HG03097 (cell line): ENCODE measurements at regions not wholly inside any gene's neighbourhood (a gene's known extent, or its start where the extent isn't known, plus 50 kb on each side); places are given as distances from the start of the nearest gene placed in this dataset.
"Not testable (repeated sequence)": the region's sequence is repeated elsewhere in the genome, so short reads cannot be mapped to it uniquely, and the experiment has no call there.

Experiments used
- ATAC-seq: cut with Tn5 transposase; IDR thresholded peaks from one replicate; pipeline ENCODE4 v1.9.1; 2021; ENCODE audit not compliant: unreplicated experiment, low FRiP score

GRCh38 chr9:73919712-73920111 is 577.4 kb upstream of the RORB start:
- no peak for ATAC-seq

DNA sequence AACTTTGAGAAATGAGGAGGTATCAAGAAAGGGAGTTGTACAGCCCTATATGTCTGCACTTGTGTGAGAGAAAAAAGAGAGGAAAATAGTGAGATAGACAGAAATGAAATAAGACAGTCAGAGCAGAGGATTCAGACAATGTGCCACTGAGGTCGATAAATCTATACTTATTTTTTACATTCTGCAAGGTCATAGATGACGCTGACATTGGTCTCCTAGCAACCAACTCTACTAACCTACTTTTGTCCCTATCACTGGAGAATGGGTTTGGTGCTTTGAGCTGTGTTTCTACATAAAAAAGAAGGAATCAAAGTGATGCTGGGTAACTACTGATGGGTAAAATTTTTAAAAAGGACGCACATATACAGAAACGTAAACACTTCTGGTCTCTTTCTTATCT is 573.3 kb upstream of the RORB start:
- ATAC-seq: no peak

DNA sequence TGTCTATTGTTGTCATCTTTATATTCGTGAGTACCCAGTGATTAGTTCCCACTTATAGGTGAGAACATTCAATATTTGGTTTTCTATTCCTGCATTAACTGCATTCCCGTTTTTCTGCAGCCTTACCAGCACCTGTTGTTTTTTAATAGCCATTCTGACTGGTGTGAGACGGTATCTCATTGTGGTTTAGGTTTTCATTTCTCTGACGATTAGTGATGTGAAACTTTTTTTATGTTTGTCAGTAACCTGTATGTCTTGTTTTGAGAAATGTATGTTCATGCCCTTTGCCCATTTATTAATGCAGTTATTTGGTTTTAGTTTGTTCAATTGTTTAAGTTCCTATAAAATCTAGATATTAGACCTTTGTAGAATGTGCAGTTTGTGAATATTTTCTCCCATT is 546.0 kb upstream of the RORB start:
- ATAC-seq: no peak

DNA sequence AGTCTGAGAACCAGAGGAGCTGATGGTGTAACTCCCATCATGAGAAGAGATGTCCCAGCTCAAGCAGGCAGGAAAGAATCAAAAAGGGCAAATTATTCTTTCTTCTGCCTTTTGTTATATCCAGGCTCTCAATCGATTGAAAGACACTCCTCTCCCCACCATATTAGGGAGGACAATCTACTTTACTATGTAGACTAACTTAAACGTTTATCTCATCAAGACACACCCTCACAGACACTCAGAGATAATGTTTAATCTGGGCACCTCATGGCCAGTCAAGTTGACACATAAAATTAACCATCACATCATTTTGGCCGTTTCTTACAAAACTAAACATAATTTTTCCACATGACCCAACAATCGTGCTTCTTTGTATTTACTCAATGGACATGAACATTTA is 534.3 kb upstream of the RORB start:
- ATAC-seq: no peak

DNA sequence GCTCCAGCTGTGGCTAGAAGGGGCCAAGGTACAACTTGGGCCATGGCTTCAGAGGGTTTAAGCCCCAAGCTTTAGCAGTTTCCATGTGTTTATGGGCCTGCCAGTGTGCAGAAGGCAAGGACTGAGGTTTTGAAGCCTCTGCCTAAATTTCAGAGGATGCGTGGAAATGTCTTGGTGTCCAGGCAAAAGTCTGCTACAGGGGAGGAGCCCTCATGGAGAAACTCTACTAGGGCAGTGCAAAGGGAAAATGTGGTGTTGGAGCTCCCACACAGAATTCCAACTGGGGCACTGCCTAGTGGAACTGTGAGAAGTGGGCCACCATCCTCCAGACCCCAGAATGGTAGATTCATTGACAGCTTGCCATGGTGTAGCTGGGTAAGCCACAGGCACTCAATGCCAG is 527.2 kb upstream of the RORB start:
- no peak for ATAC-seq

DNA sequence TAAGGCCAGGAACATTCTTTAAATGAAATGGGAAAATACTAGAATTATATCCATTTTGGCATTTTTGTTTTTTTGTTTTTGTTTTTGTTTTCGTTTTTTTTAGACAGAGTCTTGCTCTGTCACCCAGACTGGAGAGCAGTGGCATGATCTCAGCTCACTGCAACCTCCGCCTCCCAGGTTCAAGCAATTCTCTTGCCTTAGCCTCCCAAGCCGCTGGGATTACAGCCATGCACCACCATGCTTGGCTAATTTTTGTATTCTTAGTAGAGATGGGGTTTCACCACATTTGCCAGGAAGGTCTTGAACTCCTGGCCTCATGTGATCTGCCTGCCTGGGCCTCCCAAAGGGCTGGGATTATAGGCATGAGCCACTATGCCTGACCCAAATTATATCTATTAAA is 520.7 kb upstream of the RORB start:
- ATAC-seq: not testable (repeated sequence)

DNA sequence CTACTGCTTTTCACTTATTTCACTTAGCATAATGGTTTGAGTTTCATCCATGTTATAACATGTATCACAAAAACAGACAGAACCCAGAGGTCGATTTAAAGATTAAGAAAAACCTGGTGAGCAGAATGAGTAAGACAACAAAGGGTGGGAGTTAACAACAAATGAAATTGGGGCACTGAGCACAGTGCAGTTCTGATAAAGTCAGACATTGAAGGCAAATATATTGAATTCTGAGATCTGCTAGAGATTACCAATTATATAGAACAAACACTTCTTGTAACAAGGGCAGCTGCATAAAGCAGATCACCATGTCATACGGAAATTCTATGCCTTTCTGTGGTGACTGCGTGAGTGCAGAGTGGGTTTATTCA is 517.3 kb upstream of the RORB start:
- ATAC-seq: no peak

DNA sequence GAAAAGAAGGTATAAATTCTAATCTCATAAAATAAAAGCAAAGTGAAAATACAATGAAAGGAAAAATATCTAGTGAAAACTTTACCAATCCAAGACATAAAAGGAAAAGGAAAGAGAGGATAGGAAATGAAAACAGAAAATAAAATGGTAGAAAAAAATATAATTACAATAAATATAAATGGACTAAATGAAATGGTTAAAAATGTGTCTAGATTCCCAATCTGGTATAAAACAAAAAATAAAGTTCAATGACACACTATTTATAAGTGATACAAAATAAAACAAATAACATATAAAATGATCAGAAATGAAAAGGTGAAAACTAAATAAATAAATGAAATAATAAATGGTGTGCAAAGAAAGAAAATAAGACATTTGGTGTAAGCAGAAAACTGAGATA is 516.4 kb upstream of the RORB start:
- ATAC-seq: no peak

- ATAC-seq: no peak
Measured at GRCh38 chr9:73981405-73981804, 515.7 kb upstream of the RORB start.

DNA sequence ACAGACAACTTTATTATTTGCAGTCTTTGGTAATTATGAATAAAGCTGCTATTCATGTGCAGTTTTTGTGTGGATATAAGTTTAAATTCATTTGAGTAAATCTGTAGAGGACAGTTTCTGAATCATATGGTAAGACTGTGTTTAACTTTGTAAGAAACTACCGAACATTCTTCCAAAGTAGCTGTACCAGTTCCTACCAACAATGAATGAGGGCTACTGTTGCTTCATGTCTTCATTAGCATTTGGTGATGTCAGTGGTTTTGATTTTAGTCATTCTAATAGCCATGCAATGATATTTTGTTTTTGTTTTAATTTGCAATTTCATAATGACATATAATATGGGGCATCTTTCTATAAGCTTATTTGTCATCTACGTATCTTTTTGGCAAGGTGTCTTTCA is 501.3 kb upstream of the RORB start:
- ATAC-seq: no peak

GRCh38 chr9:73996844-73997243 is 500.3 kb upstream of the RORB start:
- no peak for ATAC-seq

- ATAC-seq: no peak
Measured at GRCh38 chr9:74001382-74001781, 495.8 kb upstream of the RORB start.

DNA sequence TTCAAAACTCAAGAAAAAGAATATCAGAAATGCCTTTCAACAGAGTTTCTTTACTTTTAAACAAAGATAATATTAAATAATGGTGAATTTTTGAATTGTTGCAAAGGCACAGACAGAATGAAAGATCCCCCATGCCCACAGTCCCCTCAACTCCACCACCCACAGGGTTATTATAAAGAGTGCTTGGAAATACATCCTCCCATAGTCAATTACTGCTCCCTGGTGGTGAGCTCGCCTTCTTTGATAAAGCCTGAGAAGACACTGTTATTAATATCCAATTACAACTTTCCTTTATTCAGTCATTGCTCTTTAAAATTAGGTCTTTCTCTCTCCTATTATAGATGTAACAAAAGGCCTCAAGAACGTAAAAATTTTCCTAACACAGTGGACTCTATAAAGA is 490.2 kb upstream of the RORB start:
- no peak for ATAC-seq

- no peak for ATAC-seq
Measured at GRCh38 chr9:74007833-74008232, 489.3 kb upstream of the RORB start.

GRCh38 chr9:74016004-74016403 is 481.1 kb upstream of the RORB start:
- ATAC-seq: no peak

GRCh38 chr9:74025402-74025925 is 471.7 kb upstream of the RORB start:
- no peak for ATAC-seq

DNA sequence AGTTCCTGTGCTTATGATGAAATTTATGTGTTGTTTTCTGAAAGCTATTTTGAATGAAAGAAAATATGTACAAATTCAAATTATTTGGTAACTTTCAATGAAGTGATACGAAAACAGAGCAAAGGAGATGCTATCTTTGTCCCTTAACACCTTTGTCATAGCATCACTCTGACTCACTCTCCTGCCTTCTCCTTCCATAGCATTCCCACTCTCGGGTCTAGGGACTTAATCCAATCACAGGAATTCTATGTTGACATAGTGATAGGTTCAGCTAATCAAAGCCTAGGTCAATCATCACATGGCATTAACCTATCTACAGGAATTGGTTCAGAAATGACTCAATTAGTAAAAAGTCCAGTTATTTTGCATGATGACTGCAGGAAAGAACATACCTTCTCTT is 464.7 kb upstream of the RORB start:
- no peak for ATAC-seq

GRCh38 chr9:74035786-74036185 is 461.3 kb upstream of the RORB start:
- ATAC-seq: no peak

DNA sequence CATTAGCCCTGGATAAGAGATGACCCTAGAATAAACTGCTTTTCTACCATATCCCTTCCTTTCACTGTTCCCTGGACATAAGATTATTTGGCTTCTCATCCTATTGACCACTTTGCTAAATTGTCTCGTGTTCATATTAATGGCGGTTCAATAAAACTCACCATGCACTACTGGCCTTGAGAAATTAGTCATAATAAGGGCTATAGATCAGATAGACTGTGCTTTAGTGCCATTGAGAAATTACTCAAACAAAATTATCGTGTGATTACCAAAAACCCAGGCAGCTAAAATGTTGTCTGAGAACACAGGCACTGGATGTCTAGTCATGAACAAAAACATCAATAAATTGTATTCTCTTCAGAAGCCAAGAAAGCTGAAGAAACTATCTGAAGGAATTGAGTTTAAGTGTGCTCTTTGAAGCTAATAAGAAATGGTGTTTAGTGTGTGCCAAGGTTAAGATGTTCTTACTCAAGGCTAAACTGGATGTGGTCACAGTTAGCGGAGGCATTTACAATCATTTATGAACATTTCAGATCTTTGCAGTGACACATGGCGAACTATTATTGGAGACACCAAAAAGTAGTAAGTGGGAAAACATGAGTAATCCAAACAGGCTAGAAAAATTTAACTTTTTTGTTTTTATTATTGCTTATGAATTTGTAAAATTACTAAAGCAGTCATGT is 460.4 kb upstream of the RORB start:
- ATAC-seq: peak; percentile 67

DNA sequence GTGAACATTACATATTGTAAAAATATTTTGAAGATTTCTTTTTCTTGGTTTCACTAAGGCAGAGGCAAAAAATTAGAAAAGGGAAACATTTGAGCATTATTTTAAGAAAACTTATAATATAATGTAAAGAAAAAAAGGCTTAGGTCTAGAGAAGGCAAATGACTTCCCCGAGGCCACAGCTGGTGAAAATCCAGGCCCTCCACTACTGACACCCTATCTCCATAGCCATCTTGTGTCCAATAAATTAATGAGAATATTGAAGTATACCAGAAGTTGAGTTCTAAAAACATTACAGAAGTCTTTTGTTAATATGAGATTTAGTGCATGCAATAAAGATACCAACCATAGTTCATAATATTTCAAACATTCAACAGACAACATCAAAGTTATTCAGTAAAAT is 459.9 kb upstream of the RORB start:
- no peak for ATAC-seq

- no peak for ATAC-seq
Measured at GRCh38 chr9:74041588-74041987, 455.5 kb upstream of the RORB start.

DNA sequence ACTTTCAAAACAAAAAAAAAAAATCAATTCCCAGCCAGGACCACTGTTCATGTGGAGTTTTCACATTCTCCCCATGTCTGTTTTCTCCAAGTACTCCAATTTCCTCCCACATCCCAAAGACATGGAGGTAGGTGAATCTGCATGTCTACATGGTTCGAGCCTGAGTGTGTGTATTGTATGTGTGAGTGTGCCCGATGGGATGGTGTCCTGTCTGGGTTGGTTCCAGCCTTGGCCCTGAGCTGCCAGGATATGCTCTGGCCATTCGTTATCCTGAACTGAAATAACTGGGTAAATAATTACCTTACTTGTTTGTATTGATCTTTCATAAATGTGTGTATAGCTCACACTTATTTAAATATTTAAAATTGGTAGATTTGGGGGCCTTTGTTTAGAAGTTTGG is 452.3 kb upstream of the RORB start:
- no peak for ATAC-seq

DNA sequence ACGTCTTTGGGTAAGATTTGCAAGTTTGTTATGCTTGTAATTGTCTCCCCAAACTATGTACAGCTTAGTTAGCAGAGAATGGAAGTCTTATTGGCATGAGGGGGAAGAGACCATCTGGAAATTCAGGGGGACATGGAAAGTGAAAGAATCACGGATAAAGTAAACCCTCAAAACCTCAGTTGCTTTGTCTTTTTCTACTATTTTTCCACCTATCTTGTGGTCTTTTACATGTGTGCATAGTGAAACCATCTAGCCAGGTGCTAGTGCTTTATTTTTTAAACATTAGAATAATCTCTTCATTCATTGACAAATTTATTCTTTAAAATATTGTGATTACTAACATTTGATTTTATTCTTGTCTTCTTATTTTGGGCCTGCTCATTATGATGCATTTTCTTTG is 441.1 kb upstream of the RORB start:
- ATAC-seq: no peak
